GM18861 (cell line): ENCODE measurements at regions not wholly inside any gene's neighbourhood (a gene's known extent, or its start where the extent isn't known, plus 50 kb on each side); places are given as distances from the start of the nearest gene placed in this dataset.
"Not testable (repeated sequence)": the region's sequence is repeated elsewhere in the genome, so short reads cannot be mapped to it uniquely, and the experiment has no call there.

Experiments
- ATAC-seq: cut with Tn5 transposase; IDR thresholded peaks from one replicate; pipeline ENCODE4 v1.9.1; 2021; ENCODE audit not compliant: unreplicated experiment

GRCh38 chr15:68482246-68482645 lies 50.3 kb upstream of the ITGA11 start:
- ATAC-seq, result no peak

GRCh38 chr15:68483165-68483564 lies 51.2 kb upstream of the ITGA11 start:
- ATAC-seq, result no peak

DNA sequence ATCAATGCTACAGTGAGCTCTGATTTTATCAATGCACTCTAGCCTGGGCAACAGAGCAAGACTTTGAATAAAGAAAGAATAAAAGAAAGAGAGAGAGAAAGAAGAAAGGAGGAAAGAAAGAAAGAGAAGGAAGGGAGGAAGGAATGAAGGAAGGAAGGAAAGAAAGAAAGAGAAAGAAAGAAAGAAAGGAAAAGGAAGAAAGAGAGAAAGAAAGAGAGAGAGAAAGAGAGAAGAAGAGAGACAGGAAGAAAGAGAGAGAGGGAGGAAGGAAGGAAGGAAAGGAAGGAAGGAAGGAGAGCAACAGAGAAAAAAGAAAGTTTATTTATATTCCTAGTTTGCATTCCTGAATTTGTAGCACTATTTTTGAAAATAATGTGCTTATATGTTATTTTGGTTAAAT lies 52.3 kb upstream of the ITGA11 start:
- no peak for ATAC-seq

DNA sequence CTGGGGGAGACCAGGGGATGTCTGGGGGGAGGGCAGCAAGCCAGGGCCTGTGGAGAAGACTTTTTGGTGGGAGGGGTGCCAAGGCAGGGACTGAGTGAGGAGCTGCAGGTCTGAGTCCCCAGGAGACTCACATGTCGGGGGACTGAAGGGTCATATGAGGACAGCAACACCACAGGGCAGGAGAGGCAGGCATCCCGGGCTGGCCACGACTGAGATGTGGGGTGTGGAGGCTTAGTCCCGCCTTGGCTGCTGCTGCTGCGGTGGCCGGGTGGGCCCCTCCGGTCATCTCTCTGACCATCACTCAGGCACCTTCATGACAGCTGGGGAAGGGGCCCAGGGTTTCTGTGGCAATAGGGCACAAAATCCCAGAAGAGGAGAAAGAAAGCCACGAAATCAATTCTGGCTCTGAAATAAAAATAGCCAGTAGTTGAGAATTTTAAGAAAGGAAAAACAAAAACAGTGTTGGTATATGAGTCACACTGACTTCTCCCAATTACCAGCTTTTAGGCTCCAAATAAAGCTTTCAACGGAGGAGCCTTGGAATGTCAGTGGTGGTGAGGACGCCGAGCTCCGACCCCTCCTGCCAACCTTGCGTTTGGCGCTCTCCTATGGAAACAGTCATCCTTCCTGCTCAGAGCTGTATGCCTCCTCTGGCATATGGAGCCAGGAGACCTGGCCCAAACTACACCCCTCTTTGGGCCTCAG lies 52.9 kb upstream of the ITGA11 start:
- ATAC-seq, result no peak

- no peak for ATAC-seq
Measured at GRCh38 chr15:68485721-68486360, 53.9 kb upstream of the ITGA11 start.

- ATAC-seq, result no peak
Measured at GRCh38 chr15:68487087-68487843, 55.3 kb upstream of the ITGA11 start.

GRCh38 chr15:68488290-68488689 lies 56.3 kb upstream of the ITGA11 start:
- no peak for ATAC-seq

DNA sequence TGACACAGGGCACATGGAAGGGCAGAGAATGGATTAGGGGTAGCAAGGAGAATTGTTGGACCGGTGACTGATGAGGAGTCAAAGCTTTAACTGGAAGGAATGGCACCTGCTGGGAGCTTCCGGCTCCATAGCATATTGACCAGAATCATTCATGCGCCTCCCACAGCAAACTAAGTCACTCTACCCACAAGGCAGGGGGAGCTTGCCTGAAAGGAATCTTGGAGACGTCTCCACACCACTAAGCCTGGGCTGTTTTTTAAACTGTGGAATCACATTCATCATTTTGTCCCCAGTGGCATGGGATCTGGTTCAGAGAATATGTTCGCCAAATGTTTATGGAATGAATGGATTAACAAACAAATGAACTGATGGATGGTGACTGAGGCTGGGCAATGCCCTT lies 57.0 kb upstream of the ITGA11 start:
- no peak for ATAC-seq

GRCh38 chr15:68489421-68489820 lies 57.5 kb upstream of the ITGA11 start:
- ATAC-seq, result no peak

DNA sequence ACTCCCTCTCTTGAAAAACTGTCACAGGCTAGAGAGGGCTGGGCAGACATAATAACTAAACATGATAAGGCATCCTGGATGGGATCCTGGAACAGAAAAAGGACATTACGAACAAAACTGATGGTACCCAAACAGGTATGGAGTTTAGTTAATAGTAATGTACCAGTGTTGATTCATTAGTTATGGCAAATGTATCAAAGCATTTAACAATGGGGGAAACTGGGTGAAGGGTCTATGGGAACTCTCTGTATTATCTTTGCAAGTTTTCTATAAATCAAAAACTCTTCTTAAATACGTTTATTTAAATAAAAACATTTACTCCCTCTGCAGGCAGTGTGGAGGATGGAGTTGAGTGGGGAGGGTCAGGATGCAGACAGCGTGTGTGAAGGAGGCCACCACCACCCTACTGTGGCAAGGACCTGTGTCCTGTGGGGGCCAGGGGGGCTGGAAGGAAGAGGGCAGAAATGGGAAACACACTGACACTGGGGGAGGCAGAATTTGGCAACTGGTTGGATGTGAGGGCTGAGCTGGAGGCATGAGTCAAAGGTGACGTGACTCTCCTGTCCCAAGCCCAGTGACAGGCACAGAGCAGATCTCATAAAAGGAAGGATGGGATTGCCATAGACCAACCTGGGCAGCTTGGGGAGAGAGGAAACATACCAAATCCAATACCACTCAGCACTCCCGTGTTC lies 59.6 kb upstream of the ITGA11 start:
- no peak for ATAC-seq

- no peak for ATAC-seq
Measured at GRCh38 chr15:68492855-68493254, 60.9 kb upstream of the ITGA11 start.

DNA sequence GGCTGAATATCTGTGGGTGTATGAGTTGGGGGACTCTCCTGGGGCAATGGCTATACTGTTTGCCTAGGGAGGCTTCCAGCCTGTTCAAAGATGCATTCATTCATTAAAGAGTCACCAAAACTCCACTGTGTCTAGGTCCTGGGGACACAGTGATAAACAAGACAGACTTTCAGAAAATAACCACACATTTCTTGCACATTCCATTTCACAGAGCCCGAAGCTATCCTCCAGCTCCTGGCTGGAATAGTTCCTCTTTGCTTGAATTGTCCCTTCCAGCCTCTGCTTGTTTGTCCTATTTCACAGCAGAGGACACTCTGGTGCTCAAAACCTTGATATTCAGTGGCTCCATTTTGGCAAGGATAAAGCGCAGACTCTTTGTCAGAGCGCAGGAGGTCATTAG lies 61.7 kb upstream of the ITGA11 start:
- ATAC-seq, result no peak

DNA sequence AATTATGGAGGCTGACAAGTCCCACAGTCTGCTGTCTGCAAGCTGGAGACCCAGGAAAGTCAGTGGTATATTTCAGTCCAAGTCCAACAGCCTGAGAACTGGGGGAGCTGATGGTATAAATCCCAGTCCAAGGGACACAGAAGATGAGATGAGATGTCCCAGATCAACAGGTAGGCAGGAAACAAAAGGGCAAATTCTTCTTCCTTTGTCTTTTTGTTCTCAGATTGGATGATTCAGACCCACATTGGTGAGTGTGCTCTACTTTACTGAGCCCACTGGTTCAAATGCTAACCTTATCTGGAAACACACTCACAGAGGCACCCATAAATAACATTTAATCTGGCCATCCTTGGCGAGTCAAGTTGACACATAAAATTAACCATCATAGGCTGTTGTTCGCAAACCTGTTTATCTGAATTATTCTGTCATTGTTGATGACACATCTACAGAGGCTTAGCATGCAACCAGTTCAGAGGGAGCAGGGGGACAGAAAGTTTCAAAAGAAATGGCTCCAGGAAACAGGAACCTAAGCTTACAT lies 62.7 kb upstream of the ITGA11 start:
- no peak for ATAC-seq

DNA sequence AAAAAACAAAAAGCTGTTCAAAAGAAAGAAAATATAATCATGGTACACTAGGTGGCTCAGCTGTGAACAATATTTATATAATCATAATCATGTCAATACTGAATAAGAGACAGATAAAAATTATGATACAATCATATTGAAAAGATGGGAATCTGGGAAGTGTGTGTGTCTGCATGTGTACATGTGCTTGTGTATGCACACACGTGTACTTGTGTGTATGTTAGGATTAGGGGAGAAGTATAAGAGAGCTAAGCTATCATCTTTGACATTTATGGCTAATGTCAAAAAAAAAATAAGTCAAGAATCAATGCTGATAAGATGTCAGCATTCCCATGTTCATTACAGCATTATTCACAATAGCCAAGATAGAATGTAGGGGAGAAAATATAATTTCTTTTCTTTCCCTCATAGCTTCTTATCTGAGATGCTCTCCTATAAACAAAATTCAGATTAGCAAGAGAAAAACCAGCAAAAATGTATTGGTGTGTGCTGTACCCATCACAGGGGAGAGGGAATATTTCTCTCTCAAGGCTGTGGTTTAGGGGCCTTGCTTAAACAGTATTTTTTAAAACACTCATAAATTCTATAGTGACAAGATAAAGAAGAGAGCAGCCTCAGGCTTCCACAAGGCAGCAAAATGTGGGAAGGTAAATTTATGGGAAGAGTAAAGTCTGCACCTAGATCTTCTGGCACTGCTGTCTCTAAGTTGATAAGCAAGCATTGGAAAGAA lies 63.4 kb upstream of the ITGA11 start:
- ATAC-seq, result no peak

DNA sequence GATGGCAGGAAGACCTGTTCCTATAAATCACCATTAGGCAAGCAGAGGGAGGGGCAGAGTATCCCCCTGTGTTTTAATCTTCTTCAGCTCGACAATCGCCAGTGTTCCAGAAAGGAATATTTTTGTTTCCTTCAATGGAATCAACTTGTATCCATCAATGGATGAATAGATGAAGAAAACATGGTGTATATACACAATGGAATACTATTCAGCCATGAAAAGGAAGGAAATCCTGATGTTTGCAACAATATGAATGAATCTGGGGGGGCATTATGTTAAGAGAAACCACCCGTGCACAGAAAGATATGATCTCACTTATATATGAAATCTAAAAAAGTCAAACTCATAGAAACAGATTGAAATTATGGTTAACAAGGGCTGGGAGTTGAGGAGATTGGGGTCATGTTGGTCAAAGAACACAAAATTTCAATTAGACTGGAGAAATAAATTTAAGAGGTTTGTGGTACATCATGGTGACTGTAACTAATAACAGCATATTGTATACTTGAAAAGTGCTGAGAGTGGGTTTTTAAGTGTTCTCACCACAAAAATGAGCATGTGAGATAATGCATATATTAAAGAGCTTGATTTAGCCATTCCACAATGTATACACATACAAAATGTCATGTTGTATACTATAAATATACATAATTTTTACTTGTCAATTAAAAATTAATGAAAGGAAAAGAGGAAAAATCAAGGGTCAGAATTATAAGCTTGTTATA lies 64.2 kb upstream of the ITGA11 start:
- ATAC-seq, result no peak

GRCh38 chr15:68496751-68497150 lies 64.8 kb upstream of the ITGA11 start:
- ATAC-seq, result not testable (repeated sequence)

GRCh38 chr15:68497206-68497910 lies 65.4 kb upstream of the ITGA11 start:
- ATAC-seq, result no peak

DNA sequence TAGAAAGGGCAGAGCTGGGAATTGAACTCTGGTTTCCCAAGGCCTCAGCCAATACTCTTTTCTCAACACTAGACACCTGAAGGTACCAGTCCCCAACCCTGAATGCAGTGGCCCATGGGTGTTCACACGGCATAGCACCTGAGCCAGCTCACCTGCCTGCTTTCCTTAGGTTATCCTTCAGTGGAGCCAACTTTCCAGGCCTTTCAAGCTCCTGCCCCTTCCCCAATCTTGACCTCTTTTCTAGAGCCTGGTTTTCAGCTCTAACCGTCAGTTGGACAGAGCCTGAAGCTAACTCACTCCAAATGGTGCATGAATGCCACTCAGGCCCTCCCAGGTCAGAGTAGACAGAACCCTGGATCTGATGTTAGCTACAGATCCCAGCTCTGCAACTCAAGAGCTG lies 66.1 kb upstream of the ITGA11 start:
- ATAC-seq, result no peak

DNA sequence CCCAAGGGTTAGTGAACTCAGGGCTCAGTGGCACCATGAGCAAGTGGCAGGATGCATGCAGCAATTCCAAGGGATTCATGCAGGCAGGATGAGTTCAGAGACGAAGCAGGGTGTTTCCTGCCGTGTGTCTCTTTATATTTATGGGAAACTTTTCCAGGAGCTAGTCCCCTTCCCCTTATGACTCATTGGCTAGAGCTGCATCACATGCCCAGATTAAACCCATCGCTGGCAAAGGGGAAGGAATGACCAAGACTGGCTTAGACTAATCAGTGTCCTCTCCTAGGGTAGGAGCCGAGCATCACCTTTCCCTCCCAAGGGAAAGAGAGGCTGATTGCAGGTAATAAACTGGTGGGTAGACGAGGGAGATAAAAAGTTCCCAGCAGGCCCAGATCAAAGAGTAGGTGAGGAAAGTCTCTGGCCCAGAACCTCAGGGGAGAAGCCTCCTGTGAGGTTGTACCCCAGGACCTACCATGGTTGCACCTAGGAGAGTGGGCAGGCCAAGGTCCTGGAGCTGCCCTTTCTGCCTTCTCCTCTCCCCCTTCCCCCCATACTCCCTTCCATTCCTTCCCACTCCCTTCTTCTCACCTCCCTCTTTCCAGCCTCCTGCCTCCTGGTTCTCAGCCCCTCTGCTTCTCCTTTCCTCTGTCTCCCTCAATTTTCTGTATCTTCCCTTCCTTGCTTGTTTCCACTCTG lies 67.8 kb upstream of the ITGA11 start:
- ATAC-seq, result no peak
